Gastroesophageal sphincter (tissue), 4 donors: ENCODE measurements at regions not wholly inside any gene's neighbourhood (a gene's known extent, or its start where the extent isn't known, plus 50 kb on each side); places are given as distances from the start of the nearest gene placed in this dataset.

Experiments
- ATAC-seq: fragments of 150-250 bp; one replicate; pipeline ENCODE4 v1.9.1; 2016; ENCODE audit warnings: mild to moderate bottlenecking, moderate library complexity
- H3K27ac ChIP-seq, 4 donors: fragments of 200-600 bp; sonication (generic) in 3 of 4; 1 replicate in 3 of 4; 2 replicates in 1 of 4; pipeline ENCODE4 v1.5.1; 2016 to 2019
- H3K27me3 ChIP-seq: fragments of 200-600 bp; sonication (generic); one replicate; pipeline ENCODE4 v1.5.1; 2019
- H3K36me3 ChIP-seq, 2 donors: fragments of 200-600 bp; sonication (generic); one replicate each; pipeline ENCODE4 v1.5.1; 2019; ENCODE audit warnings: control low read depth in 1 of 2
- H3K4me1 ChIP-seq, 3 donors: fragments of 200-600 bp; sonication (generic); 1 replicate in 2 of 3; 2 replicates in 1 of 3; pipeline ENCODE4 v1.5.1; 2016 to 2019; ENCODE audit warnings: control low read depth in 2 of 3
- H3K4me3 ChIP-seq, 2 donors: fragments of 200-600 bp; sonication (generic); one replicate each; pipeline ENCODE4 v1.5.1; 2019; ENCODE audit warnings: mild to moderate bottlenecking in 1 of 2, moderate library complexity in 1 of 2
- H3K9me3 ChIP-seq, 3 donors: fragments of 200-600 bp; sonication (generic); one replicate each; pipeline ENCODE4 v1.5.1; 2017 to 2019; ENCODE audit warnings: control low read depth in 2 of 3
- CTCF ChIP-seq, 4 experiments: fragments of 200-600 bp in 2 of 4; fragments of 450-650 bp in 2 of 4; sonication (generic) in 1 of 4; IDR thresholded peaks; one replicate each; pipeline ENCODE4 v1.5.1; 2017 to 2019; ENCODE audit warnings: antibody characterized with exemption in 4 of 4, mild to moderate bottlenecking in 2 of 4, moderate library complexity in 2 of 4
- EP300 ChIP-seq: sonication (generic); formaldehyde crosslinking; IDR thresholded peaks from one replicate; pipeline ENCODE4 v1.6.1; 2017; ENCODE audit warnings: antibody characterized with exemption, mild to moderate bottlenecking
- POLR2A ChIP-seq, 2 donors: fragments of 450-650 bp; IDR thresholded peaks; one replicate each; pipeline ENCODE4 v1.6.1; 2017; ENCODE audit warnings: antibody characterized with exemption in 2 of 2, mild to moderate bottlenecking in 2 of 2, moderate library complexity in 1 of 2
- POLR2AphosphoS5 ChIP-seq: sonication (generic); formaldehyde crosslinking; IDR thresholded peaks from one replicate; pipeline ENCODE4 v1.6.1; 2017; ENCODE audit warnings: antibody characterized with exemption
- WGBS, 2 donors: methylation state at CpG; one replicate each; pipeline ENCODE4 v1.1.5; 2018; ENCODE audit warnings: low coverage in 1 of 2; 5-methylcytosine and 5-hydroxymethylcytosine counted together

- Histone ChIP-seq H3K27me3 (no peaks in the 10 kb centered on the region), H3K9me3 (no peaks in the 10 kb centered on the region), H3K27ac (no peak overlapping the region), H3K4me3 (no peak overlapping the region), H3K4me1 (no peaks in the 10 kb centered on the region), H3K36me3 (no peaks in the 10 kb centered on the region)
- no peak for ATAC-seq
- TF ChIP-seq CTCF (IDR thresholded peaks at IDR 0.05) (no peak), POLR2A (IDR thresholded peaks at IDR 0.05) (no peak), POLR2AphosphoS5 (no peak), EP300 (no peak)
- WGBS, 2 donors: 37 to 43% methylated on average over 3 to 4 of the region's 4 CpGs
These were observed 218.9 kb upstream of the RORA start for GRCh38 chr15:61447981-61448380.

GRCh38 chr15:61444585-61444984, 215.5 kb upstream of the RORA start:
- TF ChIP-seq POLR2AphosphoS5: no peak
- TF ChIP-seq POLR2A (IDR thresholded peaks at IDR 0.05): no peak
- TF ChIP-seq EP300: no peak
- TF ChIP-seq CTCF (IDR thresholded peaks at IDR 0.05): no peak
- no peak overlapping the region for H3K27ac ChIP-seq
- WGBS, 2 donors: 75 to 77% methylated on average over 2 of the region's 2 CpGs
- H3K27me3 ChIP-seq: no peaks in the 10 kb centered on the region
- no peaks in the 10 kb centered on the region for H3K36me3 ChIP-seq
- no peaks in the 10 kb centered on the region for H3K4me1 ChIP-seq
- H3K4me3 ChIP-seq: no peak overlapping the region
- no peaks in the 10 kb centered on the region for H3K9me3 ChIP-seq
- no peak for ATAC-seq

- ATAC-seq: no peak
- WGBS, 2 donors: 88% methylated on average over 1 of the region's 1 CpG
These were observed 213.7 kb upstream of the RORA start for GRCh38 chr15:61442821-61443220.

DNA sequence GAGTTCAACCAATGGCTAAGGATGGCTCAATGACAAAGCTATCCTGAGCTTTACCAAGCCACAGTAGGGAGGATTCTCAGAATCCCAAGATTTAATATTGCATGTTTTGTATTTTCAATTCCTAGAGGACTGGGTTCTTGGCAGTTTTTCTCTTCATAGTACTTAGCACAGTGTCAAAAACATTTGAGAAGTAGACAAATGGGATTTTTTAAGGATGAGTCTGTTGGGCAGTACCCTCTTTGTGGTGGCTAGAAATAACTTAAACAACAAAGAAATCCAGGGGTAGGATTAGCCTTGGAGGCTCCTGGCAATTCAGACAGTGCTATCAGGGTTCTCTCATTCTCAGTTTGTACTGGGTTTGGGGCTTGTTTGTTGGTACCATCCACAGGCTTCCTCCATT, 212.8 kb upstream of the RORA start:
- no peaks in the 10 kb centered on the region for H3K36me3 ChIP-seq
- no peaks in the 10 kb centered on the region for H3K27me3 ChIP-seq
- no peak for TF ChIP-seq POLR2A (IDR thresholded peaks at IDR 0.05)
- no peak for TF ChIP-seq EP300
- no peak for TF ChIP-seq POLR2AphosphoS5
- TF ChIP-seq CTCF (IDR thresholded peaks at IDR 0.05): no peak
- no peaks in the 10 kb centered on the region for H3K4me1 ChIP-seq
- H3K4me3 ChIP-seq: no peak overlapping the region
- H3K9me3 ChIP-seq: no peaks in the 10 kb centered on the region
- H3K27ac ChIP-seq: no peak overlapping the region
- no peak for ATAC-seq

More at GRCh38 chr15:61442821-61443220, 213.7 kb upstream of the RORA start:
- Histone ChIP-seq H3K36me3 (no peaks in the 10 kb centered on the region), H3K27ac (no peak overlapping the region), H3K4me3 (no peak overlapping the region), H3K4me1 (no peaks in the 10 kb centered on the region), H3K27me3 (no peaks in the 10 kb centered on the region), H3K9me3 (no peaks in the 10 kb centered on the region)
- no peak for TF ChIP-seq POLR2AphosphoS5
- no peak for TF ChIP-seq EP300
- TF ChIP-seq POLR2A (IDR thresholded peaks at IDR 0.05): no peak
- TF ChIP-seq CTCF (IDR thresholded peaks at IDR 0.05): no peak

GRCh38 chr15:61426466-61426865, 197.4 kb upstream of the RORA start:
- no peaks in the 10 kb centered on the region for H3K4me1 ChIP-seq
- H3K27ac ChIP-seq: no peak overlapping the region
- TF ChIP-seq POLR2A (IDR thresholded peaks at IDR 0.05) (no peak), EP300 (no peak), POLR2AphosphoS5 (no peak), CTCF (IDR thresholded peaks at IDR 0.05) (no peak)
- H3K4me3 ChIP-seq: no peak overlapping the region
- H3K9me3 ChIP-seq: no peaks in the 10 kb centered on the region
- no peak for ATAC-seq
- H3K36me3 ChIP-seq: no peaks in the 10 kb centered on the region
- H3K27me3 ChIP-seq: no peaks in the 10 kb centered on the region
- 40 to 50% methylated on average over 1 of the region's 1 CpG for WGBS, 2 donors
